ENCODE measurements at regions not wholly inside any gene's neighbourhood (a gene's known extent, or its start where the extent isn't known, plus 50 kb on each side); places are given as distances from the start of the nearest gene placed in this dataset.

- H3K4me1 ChIP-seq (ENCODE audit: control extremely low read depth in 1 of 4, control insufficient read depth in 4 of 4, insufficient read depth in 4 of 4, low read length in 3 of 4): no peaks in the 10 kb centered on the region
- H3K4me3 ChIP-seq (ENCODE audit: control insufficient read depth in 1 of 7, extremely low read depth in 1 of 7, insufficient read depth in 4 of 7, low read depth in 2 of 7, low read length in 6 of 7): no peak overlapping the region
- H3K9me3 ChIP-seq (ENCODE audit: control extremely low read depth in 1 of 5, control insufficient read depth in 4 of 5, insufficient read depth in 2 of 5, low read depth in 1 of 5, low read length in 4 of 5): no peaks in the 10 kb centered on the region
- no peak for DNase-seq
- CTCF ChIA-PET: no interaction called here
- no peak overlapping the region for H3K27ac ChIP-seq (ENCODE audit: insufficient read depth in 1 of 2, low read depth in 1 of 2, low read length in 2 of 2, poor library complexity in 1 of 2, severe bottlenecking in 2 of 2)
- POLR2A ChIA-PET: no interaction called here
- no peaks in the 10 kb centered on the region for H3K27me3 ChIP-seq (replicated peaks in 2 of 5; ENCODE audit: control insufficient read depth in 4 of 5, insufficient read depth in 5 of 5, low read length in 4 of 5)
- H3K36me3 ChIP-seq (ENCODE audit: control insufficient read depth in 4 of 4, insufficient read depth in 4 of 4, low read length in 3 of 4): no peaks in the 10 kb centered on the region
These were observed 702.1 kb downstream of the FRK start for GRCh38 chr6:115358616-115359015.

- no peak overlapping the region for H3K4me3 ChIP-seq (ENCODE audit: control insufficient read depth in 1 of 7, extremely low read depth in 1 of 7, insufficient read depth in 4 of 7, low read depth in 2 of 7, low read length in 6 of 7)
- H3K9me3 ChIP-seq (ENCODE audit: control extremely low read depth in 1 of 5, control insufficient read depth in 4 of 5, insufficient read depth in 2 of 5, low read depth in 1 of 5, low read length in 4 of 5): no peaks in the 10 kb centered on the region
- no CpG with 5 or more reads among the region's 1 CpG for WGBS (ENCODE audit: insufficient coverage)
- no peaks in the 10 kb centered on the region for H3K27me3 ChIP-seq (replicated peaks in 2 of 5; ENCODE audit: control insufficient read depth in 4 of 5, insufficient read depth in 5 of 5, low read length in 4 of 5)
- CTCF ChIA-PET: no interaction called here
- H3K4me1 ChIP-seq (ENCODE audit: control extremely low read depth in 1 of 4, control insufficient read depth in 4 of 4, insufficient read depth in 4 of 4, low read length in 3 of 4): no peaks in the 10 kb centered on the region
- no peak for DNase-seq
- H3K36me3 ChIP-seq (ENCODE audit: control insufficient read depth in 4 of 4, insufficient read depth in 4 of 4, low read length in 3 of 4): no peaks in the 10 kb centered on the region
- POLR2A ChIA-PET: no interaction called here
- H3K27ac ChIP-seq (ENCODE audit: insufficient read depth in 1 of 2, low read depth in 1 of 2, low read length in 2 of 2, poor library complexity in 1 of 2, severe bottlenecking in 2 of 2): no peak overlapping the region
These were observed 704.3 kb downstream of the FRK start for GRCh38 chr6:115356371-115356770.

GRCh38 chr6:115323001-115323400, 737.7 kb downstream of the FRK start:
- H3K27ac ChIP-seq (ENCODE audit: insufficient read depth in 1 of 2, low read depth in 1 of 2, low read length in 2 of 2, poor library complexity in 1 of 2, severe bottlenecking in 2 of 2): no peak overlapping the region
- DNase-seq: no peak
- no peaks in the 10 kb centered on the region for H3K4me1 ChIP-seq (ENCODE audit: control extremely low read depth in 1 of 4, control insufficient read depth in 4 of 4, insufficient read depth in 4 of 4, low read length in 3 of 4)
- H3K4me3 ChIP-seq (ENCODE audit: control insufficient read depth in 1 of 7, extremely low read depth in 1 of 7, insufficient read depth in 4 of 7, low read depth in 2 of 7, low read length in 6 of 7): no peak overlapping the region
- ChIA-PET CTCF (no interaction called here), POLR2A (no interaction called here)
- WGBS (ENCODE audit: insufficient coverage): no CpG with 5 or more reads among the region's 1 CpG
- H3K36me3 ChIP-seq (ENCODE audit: control insufficient read depth in 4 of 4, insufficient read depth in 4 of 4, low read length in 3 of 4): no peaks in the 10 kb centered on the region
- no peaks in the 10 kb centered on the region for H3K27me3 ChIP-seq (replicated peaks in 2 of 5; ENCODE audit: control insufficient read depth in 4 of 5, insufficient read depth in 5 of 5, low read length in 4 of 5)
- no peaks in the 10 kb centered on the region for H3K9me3 ChIP-seq (ENCODE audit: control extremely low read depth in 1 of 5, control insufficient read depth in 4 of 5, insufficient read depth in 2 of 5, low read depth in 1 of 5, low read length in 4 of 5)

- DNase-seq: no peak
- 100% methylated on average over 1 of the region's 1 CpG for WGBS (ENCODE audit: insufficient coverage)
- H3K27ac ChIP-seq (ENCODE audit: insufficient read depth in 1 of 2, low read depth in 1 of 2, low read length in 2 of 2, poor library complexity in 1 of 2, severe bottlenecking in 2 of 2): no peak overlapping the region
- H3K27me3 ChIP-seq (replicated peaks in 2 of 5; ENCODE audit: control insufficient read depth in 4 of 5, insufficient read depth in 5 of 5, low read length in 4 of 5): no peaks in the 10 kb centered on the region
- ChIA-PET POLR2A (no interaction called here), CTCF (no interaction called here)
- no peaks in the 10 kb centered on the region for H3K36me3 ChIP-seq (ENCODE audit: control insufficient read depth in 4 of 4, insufficient read depth in 4 of 4, low read length in 3 of 4)
- H3K4me3 ChIP-seq (ENCODE audit: control insufficient read depth in 1 of 7, extremely low read depth in 1 of 7, insufficient read depth in 4 of 7, low read depth in 2 of 7, low read length in 6 of 7): no peak overlapping the region
- no peaks in the 10 kb centered on the region for H3K9me3 ChIP-seq (ENCODE audit: control extremely low read depth in 1 of 5, control insufficient read depth in 4 of 5, insufficient read depth in 2 of 5, low read depth in 1 of 5, low read length in 4 of 5)
- H3K4me1 ChIP-seq (ENCODE audit: control extremely low read depth in 1 of 4, control insufficient read depth in 4 of 4, insufficient read depth in 4 of 4, low read length in 3 of 4): no peaks in the 10 kb centered on the region
These were observed 740.9 kb downstream of the FRK start for GRCh38 chr6:115319823-115320222.

GRCh38 chr6:115310156-115310555, 750.5 kb downstream of the FRK start:
- H3K36me3 ChIP-seq (ENCODE audit: control insufficient read depth in 4 of 4, insufficient read depth in 4 of 4, low read length in 3 of 4): no peaks in the 10 kb centered on the region
- no peak for DNase-seq
- no peaks in the 10 kb centered on the region for H3K4me1 ChIP-seq (ENCODE audit: control extremely low read depth in 1 of 4, control insufficient read depth in 4 of 4, insufficient read depth in 4 of 4, low read length in 3 of 4)
- ChIA-PET CTCF (no interaction called here), POLR2A (no interaction called here)
- H3K27me3 ChIP-seq (replicated peaks in 2 of 5; ENCODE audit: control insufficient read depth in 4 of 5, insufficient read depth in 5 of 5, low read length in 4 of 5): no peaks in the 10 kb centered on the region
- 96% methylated on average over 6 of the region's 6 CpGs for WGBS (ENCODE audit: insufficient coverage)
- no peaks in the 10 kb centered on the region for H3K9me3 ChIP-seq (ENCODE audit: control extremely low read depth in 1 of 5, control insufficient read depth in 4 of 5, insufficient read depth in 2 of 5, low read depth in 1 of 5, low read length in 4 of 5)
- no peak overlapping the region for H3K27ac ChIP-seq (ENCODE audit: insufficient read depth in 1 of 2, low read depth in 1 of 2, low read length in 2 of 2, poor library complexity in 1 of 2, severe bottlenecking in 2 of 2)
- no peak overlapping the region for H3K4me3 ChIP-seq (ENCODE audit: control insufficient read depth in 1 of 7, extremely low read depth in 1 of 7, insufficient read depth in 4 of 7, low read depth in 2 of 7, low read length in 6 of 7)

- Histone ChIP-seq H3K27ac (ENCODE audit: insufficient read depth in 1 of 2, low read depth in 1 of 2, low read length in 2 of 2, poor library complexity in 1 of 2, severe bottlenecking in 2 of 2) (no peak overlapping the region), H3K4me1 (ENCODE audit: control extremely low read depth in 1 of 4, control insufficient read depth in 4 of 4, insufficient read depth in 4 of 4, low read length in 3 of 4) (no peaks in the 10 kb centered on the region), H3K9me3 (ENCODE audit: control extremely low read depth in 1 of 5, control insufficient read depth in 4 of 5, insufficient read depth in 2 of 5, low read depth in 1 of 5, low read length in 4 of 5) (no peaks in the 10 kb centered on the region), H3K36me3 (ENCODE audit: control insufficient read depth in 4 of 4, insufficient read depth in 4 of 4, low read length in 3 of 4) (no peaks in the 10 kb centered on the region), H3K27me3 (replicated peaks in 2 of 5; ENCODE audit: control insufficient read depth in 4 of 5, insufficient read depth in 5 of 5, low read length in 4 of 5) (no peaks in the 10 kb centered on the region), H3K4me3 (ENCODE audit: control insufficient read depth in 1 of 7, extremely low read depth in 1 of 7, insufficient read depth in 4 of 7, low read depth in 2 of 7, low read length in 6 of 7) (no peak overlapping the region)
- ChIA-PET POLR2A (no interaction called here), CTCF (no interaction called here)
- no peak for DNase-seq
- WGBS (ENCODE audit: insufficient coverage): 65% methylated on average over 2 of the region's 4 CpGs
These were observed 758.0 kb downstream of the FRK start for GRCh38 chr6:115302731-115303130.

- Histone ChIP-seq H3K27me3 (replicated peaks in 2 of 5; ENCODE audit: control insufficient read depth in 4 of 5, insufficient read depth in 5 of 5, low read length in 4 of 5) (no peaks in the 10 kb centered on the region), H3K27ac (ENCODE audit: insufficient read depth in 1 of 2, low read depth in 1 of 2, low read length in 2 of 2, poor library complexity in 1 of 2, severe bottlenecking in 2 of 2) (no peak overlapping the region), H3K4me1 (ENCODE audit: control extremely low read depth in 1 of 4, control insufficient read depth in 4 of 4, insufficient read depth in 4 of 4, low read length in 3 of 4) (no peaks in the 10 kb centered on the region), H3K4me3 (ENCODE audit: control insufficient read depth in 1 of 7, extremely low read depth in 1 of 7, insufficient read depth in 4 of 7, low read depth in 2 of 7, low read length in 6 of 7) (no peak overlapping the region), H3K9me3 (ENCODE audit: control extremely low read depth in 1 of 5, control insufficient read depth in 4 of 5, insufficient read depth in 2 of 5, low read depth in 1 of 5, low read length in 4 of 5) (no peaks in the 10 kb centered on the region), H3K36me3 (ENCODE audit: control insufficient read depth in 4 of 4, insufficient read depth in 4 of 4, low read length in 3 of 4) (no peaks in the 10 kb centered on the region)
- WGBS (ENCODE audit: insufficient coverage): 87% methylated on average over 4 of the region's 4 CpGs
- DNase-seq: no peak
- ChIA-PET CTCF (no interaction called here), POLR2A (no interaction called here)
These were observed 773.2 kb downstream of the FRK start for GRCh38 chr6:115287467-115287866.
